ENCODE measurements at regions not wholly inside any gene's neighbourhood (a gene's known extent, or its start where the extent isn't known, plus 50 kb on each side); places are given as distances from the start of the nearest gene placed in this dataset.

DNA sequence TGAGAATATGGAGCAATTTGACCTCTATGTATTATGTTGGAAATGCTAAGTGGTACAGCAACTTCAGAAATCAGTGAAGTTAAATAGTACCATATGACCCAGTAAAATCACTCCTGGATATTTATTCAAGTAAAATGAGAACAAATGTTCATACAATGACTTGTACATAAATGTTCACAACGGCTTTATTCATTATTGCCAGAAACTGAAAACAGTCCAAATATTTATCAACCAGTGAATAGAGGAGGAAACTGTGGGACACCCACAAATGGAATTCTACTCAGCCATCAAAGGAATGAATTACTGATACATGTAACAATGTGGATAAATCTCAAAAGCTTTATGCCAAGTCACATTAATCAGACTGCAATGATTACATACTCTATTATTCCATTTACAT lies 416.3 kb downstream of the AASDHPPT start:
- Histone ChIP-seq H3K9me3 (replicated peaks; ENCODE audit: control insufficient read depth, insufficient read depth, low read length) (no peaks in the 10 kb centered on the region), H2AFZ (ENCODE audit: low read depth, low read length) (no peak overlapping the region), H3K4me1 (ENCODE audit: control insufficient read depth, extremely low read depth, insufficient read depth, low read length) (no peaks in the 10 kb centered on the region), H3K9me1 (replicated peaks; ENCODE audit: control insufficient read depth, extremely low read depth, insufficient read depth, low read length) (no peaks in the 10 kb centered on the region), H3K9ac (replicated peaks; ENCODE audit: extremely low read depth, insufficient read depth, low read length) (no peak overlapping the region), H3K36me3 (ENCODE audit: control insufficient read depth in 2 of 2, extremely low read depth in 1 of 2, insufficient read depth in 2 of 2, low read length in 2 of 2) (no peaks in the 10 kb centered on the region), H3K27ac (ENCODE audit: insufficient read depth, low read depth, low read length) (no peak overlapping the region), H4K20me1 (replicated peaks; ENCODE audit: control insufficient read depth, extremely low read depth, insufficient read depth, low read length) (no peaks in the 10 kb centered on the region), H3K4me2 (ENCODE audit: insufficient read depth, low read length) (no peak overlapping the region), H3K4me3 (replicated peaks in 1 of 3; ENCODE audit: insufficient read depth in 1 of 3, low read depth in 1 of 3, low read length in 3 of 3) (no peak overlapping the region), H3K27me3 (ENCODE audit: control insufficient read depth in 2 of 2, insufficient read depth in 2 of 2, low read length in 2 of 2) (no peaks in the 10 kb centered on the region), H3K79me2 (ENCODE audit: control insufficient read depth, insufficient read depth, low read length) (no peaks in the 10 kb centered on the region)
- intact Hi-C loops (cut with micrococcal nuclease), result no loop called here
- ChIA-PET POLR2A (no interaction called here), CTCF (no interaction called here)
- DNase-seq (ENCODE audit: low read depth, low spot score) (no peak), FAIRE-seq (no peak)
- dilution Hi-C loops (cut with MboI; ENCODE audit: extremely low pct_ligation_motif_present, low sequenced_read_pairs), result no loop called here
- TF ChIP-seq POLR2A (IDR thresholded peaks at IDR 0.05; ENCODE audit: low read depth, low read length) (no peak), MAX (IDR thresholded peaks at IDR 0.05; ENCODE audit: insufficient read depth, insufficient read length) (no peak), POLR2AphosphoS5 (IDR thresholded peaks at IDR 0.05; ENCODE audit: insufficient read depth, low read depth, low read length) (no peak), MYC (IDR thresholded peaks at IDR 0.05; ENCODE audit: low read depth, low read length) (no peak), EZH2 (IDR thresholded peaks at IDR 0.05; ENCODE audit: borderline replicate concordance, low read depth, low read length, severe bottlenecking) (no peak), JUN (IDR thresholded peaks at IDR 0.05; ENCODE audit: borderline replicate concordance, insufficient read depth, insufficient read length, low read depth) (no peak), FOS (IDR thresholded peaks at IDR 0.05; ENCODE audit: borderline replicate concordance, insufficient read depth, low read length) (no peak), CTCF (IDR thresholded peaks at IDR 0.05; ENCODE audit: extremely low read depth in 1 of 2, insufficient read depth in 1 of 2, low read depth in 1 of 2, low read length in 2 of 2) (no peak), GATA2 (IDR thresholded peaks at IDR 0.05; ENCODE audit: insufficient read depth, insufficient read length, low read depth, low read length) (no peak)
- no TSS peak for BruUV-seq (replicated peaks)

All from endothelial cell of umbilical vein (primary cell).